Stimulated activated CD4-positive, alpha-beta T cell treated with anti-CD3 and anti-CD28 coated beads, Interleukin-12 subunit alpha, Interleukin-12 subunit beta, amount 100 ng/mL, for 24 hours (primary cell): ENCODE measurements at regions not wholly inside any gene's neighbourhood (a gene's known extent, or its start where the extent isn't known, plus 50 kb on each side); places are given as distances from the start of the nearest gene placed in this dataset.
"Not testable (repeated sequence)": the region's sequence is repeated elsewhere in the genome, so short reads cannot be mapped to it uniquely, and the experiment has no call there.

Experiments
- DNase-seq, 2 experiments: peaks; one replicate each; pipeline ENCODE4 v3.0.0-alpha.2; 2020; ENCODE audit warnings: low read depth in 2 of 2

- DNase-seq = no peak
Measured at GRCh38 chr9:75539523-75539922, 350.9 kb upstream of the PCSK5 start.

DNA sequence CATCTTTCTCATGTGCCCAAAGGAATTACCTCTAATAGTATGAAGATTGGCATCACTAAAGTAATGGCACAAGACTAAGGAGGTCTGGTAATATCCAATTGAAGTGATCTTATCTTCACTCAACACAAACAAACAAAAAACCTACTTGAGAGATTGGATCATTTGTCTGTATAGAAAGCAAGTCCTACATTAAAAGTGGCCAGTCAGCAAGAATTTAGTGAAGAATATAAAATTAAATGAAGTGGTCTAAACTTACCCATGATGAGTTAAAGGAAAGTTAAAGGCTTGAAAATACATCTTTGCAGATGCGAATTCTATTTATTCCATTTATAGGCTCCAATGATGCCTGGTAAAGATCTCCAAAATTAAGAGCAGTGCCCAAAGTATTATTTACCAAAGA lies 350.3 kb upstream of the PCSK5 start:
- no peak for DNase-seq

- DNase-seq = no peak
Measured at GRCh38 chr9:75541734-75542133, 348.7 kb upstream of the PCSK5 start.

DNA sequence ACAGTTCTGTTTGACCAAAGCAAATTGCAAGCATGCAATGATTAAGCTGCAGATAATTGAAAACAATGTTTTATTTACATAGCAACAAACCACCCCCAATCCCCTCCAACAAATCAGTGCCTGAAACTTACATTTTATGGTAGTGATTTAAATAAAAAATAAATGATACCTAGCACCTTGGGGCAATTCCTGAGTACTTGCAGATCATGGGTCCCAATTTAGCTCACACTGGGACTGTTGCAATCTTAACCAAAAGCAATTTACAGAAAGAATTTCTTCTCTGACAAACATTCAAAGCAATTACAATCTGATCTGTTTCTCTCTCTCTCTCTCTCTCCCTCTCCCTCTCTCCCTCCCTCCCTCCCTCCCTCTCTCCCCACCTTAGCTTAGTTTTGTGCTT lies 345.7 kb upstream of the PCSK5 start:
- DNase-seq = no peak

DNA sequence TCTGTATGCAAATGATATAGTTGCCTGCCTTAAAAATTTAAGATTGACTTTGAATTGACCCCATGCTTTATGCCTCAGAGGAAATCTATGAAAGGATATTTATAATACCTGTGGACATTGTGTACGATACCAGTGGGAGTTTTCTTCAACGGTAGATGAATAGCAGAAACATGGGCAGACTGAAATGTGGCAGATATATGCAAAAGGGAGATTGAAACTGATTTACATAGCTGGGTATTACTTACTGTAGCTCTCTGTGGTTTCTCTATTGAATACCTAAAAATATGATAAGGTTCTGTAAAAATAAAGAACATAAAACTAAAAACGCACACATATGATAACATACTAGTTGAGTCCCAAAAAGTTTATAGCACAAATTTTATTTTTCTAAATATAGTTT lies 345.2 kb upstream of the PCSK5 start:
- no peak for DNase-seq

- no peak for DNase-seq
Measured at GRCh38 chr9:75548871-75549270, 341.6 kb upstream of the PCSK5 start.

DNA sequence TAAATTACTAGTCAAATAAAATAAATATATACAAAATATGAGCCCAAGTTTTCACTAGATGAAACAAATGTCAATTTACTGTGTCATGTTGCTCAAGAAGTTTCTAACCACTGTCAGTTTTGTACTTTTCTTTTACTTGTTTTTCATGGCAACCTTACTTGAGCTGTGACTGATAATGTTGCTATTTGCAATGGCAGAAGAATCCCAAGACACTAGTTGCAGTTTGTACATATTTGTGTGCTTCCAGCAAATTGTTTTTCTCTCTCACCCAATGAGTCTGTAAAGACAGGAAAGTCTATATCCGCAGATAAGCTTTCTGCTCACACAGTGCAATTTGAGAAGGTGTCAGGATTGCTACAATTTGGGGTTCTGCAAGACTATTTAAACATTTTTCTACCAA lies 338.6 kb upstream of the PCSK5 start:
- DNase-seq = no peak

- no peak for DNase-seq
Measured at GRCh38 chr9:75552941-75553340, 337.5 kb upstream of the PCSK5 start.

GRCh38 chr9:75566813-75567212 lies 323.7 kb upstream of the PCSK5 start:
- not testable (repeated sequence) for DNase-seq

DNA sequence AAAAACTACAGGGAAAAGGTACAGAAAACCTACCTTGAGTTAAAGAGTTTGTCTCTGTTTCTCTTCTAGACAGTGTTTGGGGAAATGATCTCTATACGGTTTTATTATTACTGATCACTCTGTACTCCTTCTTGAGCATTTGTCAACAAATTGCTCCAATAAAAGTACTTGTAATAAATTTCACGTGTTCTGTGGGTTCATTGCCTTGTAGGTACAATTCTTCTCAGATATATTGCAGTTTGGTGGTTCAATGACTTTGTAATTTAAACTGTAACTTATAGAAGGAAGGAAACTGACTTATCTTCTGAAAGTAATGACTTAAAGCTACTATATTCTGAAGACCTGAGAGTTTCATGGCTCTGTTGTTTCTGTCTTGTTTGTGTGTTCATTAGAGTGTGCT lies 319.9 kb upstream of the PCSK5 start:
- DNase-seq = no peak

GRCh38 chr9:75574569-75574968 lies 315.9 kb upstream of the PCSK5 start:
- DNase-seq = no peak

GRCh38 chr9:75582870-75583269 lies 307.6 kb upstream of the PCSK5 start:
- DNase-seq = no peak

- no peak for DNase-seq
Measured at GRCh38 chr9:75588808-75589207, 301.7 kb upstream of the PCSK5 start.

- no peak for DNase-seq
Measured at GRCh38 chr9:75589497-75589896, 301.0 kb upstream of the PCSK5 start.

DNA sequence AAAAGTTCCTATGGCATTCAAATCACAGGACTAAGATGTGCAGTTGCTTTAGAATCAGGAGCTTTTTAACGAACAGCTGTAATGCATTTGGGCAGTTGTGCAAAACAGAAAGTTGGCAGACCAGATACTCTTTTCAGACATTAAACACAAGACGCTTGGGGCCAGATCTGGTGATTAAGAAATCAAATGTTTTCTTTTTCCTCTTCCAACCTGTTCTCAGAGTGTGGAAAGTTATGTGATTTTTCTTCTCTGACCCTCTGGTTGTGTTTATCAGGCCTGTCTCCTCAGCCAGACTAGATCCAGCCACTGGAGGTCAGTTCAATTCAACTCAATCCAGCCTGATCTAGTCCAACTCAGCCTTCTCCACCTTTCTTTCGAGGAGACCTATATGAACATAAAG lies 298.5 kb upstream of the PCSK5 start:
- DNase-seq = no peak

DNA sequence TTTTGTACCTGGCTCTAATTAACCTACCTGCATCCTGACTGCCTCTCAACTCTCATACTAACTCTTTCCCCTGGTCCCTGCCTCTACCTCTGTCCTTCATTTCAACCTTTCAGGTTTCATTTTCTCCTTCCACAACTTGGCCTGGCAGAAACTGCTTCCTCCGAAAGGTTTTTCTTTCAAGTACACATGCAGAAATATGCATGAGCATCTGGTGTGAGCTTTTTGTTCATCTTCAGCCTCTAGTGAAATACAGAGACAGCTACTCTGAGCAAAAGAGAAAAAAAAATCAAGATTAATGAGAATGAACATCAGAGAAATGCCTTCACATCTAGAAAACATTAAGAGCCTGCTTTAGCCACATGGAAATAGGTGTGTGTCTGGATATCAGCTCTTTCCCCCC lies 297.9 kb upstream of the PCSK5 start:
- no peak for DNase-seq

DNA sequence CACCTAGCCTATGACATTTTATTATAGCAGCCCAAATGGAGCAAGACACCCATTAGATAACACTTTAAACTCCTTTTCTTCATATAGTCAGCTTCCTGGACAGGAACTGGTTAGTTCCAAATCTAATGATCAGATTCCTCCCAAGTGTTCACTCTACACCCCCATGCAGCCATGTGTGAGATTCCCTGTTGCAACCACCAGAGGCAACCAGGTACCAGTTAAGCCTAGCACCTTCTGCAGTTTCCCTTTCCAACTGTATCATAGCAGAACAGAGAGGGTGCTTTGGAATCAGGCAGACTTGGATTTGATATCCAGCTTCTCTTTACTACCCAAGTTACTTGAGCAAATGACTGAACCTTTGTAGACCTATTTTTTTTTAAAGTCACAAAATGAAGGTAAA lies 296.6 kb upstream of the PCSK5 start:
- DNase-seq = no peak

DNA sequence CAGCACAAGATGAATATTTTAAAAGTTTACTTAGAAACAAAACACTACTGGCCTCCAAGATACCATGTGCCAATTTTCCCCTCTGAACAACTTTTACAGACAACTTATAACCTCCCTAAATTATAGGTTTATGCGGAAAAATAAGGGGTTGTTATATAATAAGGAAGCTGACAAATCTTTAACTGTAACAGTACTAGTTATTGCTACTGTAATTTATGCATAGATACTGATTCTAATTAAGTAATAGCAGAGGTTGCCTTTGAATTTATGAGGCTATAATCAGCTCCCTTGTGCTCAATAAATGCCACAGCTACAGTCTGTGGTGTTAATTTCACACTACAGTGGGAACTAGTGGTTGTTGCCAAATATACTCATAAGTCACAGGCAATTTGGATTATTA lies 291.3 kb upstream of the PCSK5 start:
- no peak for DNase-seq

- DNase-seq = no peak
Measured at GRCh38 chr9:75601280-75601679, 289.2 kb upstream of the PCSK5 start.

DNA sequence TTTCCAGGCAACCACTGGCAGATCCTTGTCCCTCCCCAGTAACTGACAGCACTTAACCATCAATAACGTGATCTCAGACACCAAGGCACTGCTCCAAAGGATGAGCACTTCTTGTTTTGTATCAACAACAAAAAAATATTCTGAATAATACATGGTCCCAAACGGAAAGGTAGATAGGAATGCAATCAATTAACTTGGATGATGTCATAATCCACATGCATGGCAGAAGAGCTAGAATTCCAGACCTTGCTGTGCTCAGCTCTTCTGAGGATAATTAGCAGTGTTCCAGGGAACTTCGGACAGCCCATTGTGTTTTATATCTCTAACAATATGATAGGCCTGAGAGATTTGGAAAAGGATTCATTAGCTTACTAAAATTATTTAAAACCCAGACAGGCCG lies 288.4 kb upstream of the PCSK5 start:
- DNase-seq = no peak

DNA sequence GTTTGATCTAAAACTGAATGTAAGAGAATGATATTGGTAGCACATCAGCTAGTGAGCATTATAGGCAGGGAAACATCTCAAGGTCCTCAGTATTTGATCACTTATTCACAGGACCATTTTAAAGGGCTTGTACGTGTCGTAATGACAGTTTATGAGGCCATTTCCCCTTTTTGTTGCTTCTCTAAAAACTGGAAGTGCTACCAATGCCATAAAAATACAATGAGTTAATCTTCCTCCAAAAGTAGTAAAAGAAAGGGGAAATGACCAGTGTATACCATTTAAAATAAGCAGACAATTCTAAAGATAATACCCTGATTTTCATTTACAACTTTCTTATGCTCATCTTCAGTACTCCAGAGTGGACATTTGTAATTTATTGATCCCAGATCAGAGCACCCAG lies 285.8 kb upstream of the PCSK5 start:
- no peak for DNase-seq

DNA sequence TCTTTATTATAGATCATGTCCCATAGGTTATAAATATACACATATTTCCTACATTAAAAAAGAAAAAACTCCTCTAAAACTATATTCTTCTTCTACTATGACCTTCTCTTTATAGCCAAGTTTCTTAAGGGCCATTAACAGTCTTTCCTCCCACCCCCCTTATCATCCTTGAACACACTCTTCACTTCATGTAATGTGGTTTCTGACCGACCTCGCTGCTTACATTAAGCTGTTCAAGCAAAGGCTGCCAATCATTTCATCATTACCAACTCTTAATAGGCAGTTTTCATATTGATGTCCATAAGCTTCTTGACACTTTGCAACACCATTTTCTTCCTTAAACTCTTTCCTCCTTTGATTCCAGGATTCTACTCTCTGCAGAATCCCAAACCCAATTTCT lies 283.0 kb upstream of the PCSK5 start:
- DNase-seq = no peak

DNA sequence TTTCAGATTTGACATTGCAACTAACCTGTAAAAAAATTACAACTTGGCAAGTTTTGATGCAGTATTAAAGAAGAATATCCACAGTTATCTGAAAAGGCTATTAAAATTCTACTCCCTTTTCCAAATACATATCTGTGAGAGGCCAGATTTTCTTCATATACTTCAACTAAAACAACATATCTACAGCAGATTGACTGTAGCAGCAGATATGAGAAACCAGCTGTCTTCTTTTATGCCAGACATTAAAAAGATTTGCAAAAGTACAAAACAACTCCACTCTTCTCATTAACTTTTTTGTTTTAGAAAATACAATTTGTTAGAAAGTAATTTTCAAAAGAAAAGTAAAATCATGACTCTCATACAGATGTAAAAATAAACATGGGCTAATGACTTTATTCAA lies 281.1 kb upstream of the PCSK5 start:
- no peak for DNase-seq

DNA sequence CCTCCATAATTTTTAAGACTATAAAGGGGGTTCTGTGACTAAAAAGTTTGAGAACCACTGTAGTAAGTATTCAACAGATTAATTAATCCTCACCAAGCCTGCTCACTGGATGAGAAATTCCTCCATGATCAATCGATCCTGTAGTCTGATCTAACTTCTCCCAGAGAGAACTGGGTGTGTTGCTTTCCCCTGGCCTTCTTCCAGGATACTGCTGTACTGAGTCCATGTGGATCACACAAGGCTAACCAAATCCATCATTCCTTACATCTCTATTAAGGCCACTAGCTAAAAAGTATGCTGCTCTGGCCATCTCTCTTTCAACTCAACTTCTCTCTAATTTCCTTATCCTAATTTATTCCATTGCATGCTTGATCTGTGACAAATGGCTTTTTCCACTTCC lies 280.2 kb upstream of the PCSK5 start:
- no peak for DNase-seq

DNA sequence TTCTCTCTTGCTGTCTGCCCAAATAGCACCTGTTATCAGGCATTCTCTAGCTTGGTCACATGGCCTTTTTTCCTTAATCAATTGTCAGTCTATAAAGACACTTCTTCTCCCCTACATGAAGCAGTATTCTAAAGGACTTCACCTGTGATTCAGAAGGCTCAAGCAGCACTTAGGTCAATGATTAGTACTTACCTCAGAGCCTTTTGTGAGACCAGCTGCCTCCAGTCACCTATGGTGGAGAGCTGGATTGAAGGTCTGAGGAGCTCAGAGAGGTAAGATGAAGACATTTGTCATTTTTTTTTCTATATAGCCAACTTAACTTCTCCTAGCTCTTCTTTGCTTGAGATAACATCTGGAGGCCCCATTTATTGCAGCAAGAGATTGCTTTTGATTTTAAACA lies 278.3 kb upstream of the PCSK5 start:
- DNase-seq = no peak
